ENCODE measurements at regions not wholly inside any gene's neighbourhood (a gene's known extent, or its start where the extent isn't known, plus 50 kb on each side); places are given as distances from the start of the nearest gene placed in this dataset.

DNA sequence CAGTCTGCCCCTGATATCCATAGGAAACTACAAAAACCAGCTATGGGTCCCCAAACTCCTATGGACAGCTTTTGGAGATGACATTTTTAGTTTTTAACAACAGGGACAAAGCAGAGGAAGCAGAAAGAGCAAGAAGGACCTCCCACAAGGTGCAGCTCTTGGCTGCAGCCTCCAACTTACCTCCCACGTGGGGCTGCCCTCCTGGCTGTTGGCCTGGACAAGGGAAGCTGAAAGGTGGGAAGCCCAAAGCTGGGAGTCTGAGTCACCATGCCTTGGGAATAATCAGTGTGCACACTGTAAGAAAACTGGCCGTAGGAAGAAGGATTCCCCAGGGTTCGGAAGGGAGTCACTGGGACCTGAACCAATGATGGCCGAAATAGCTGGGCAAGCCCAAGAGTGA lies 51.8 kb upstream of the PAX1 start:
- DNase-seq = no peak

DNA sequence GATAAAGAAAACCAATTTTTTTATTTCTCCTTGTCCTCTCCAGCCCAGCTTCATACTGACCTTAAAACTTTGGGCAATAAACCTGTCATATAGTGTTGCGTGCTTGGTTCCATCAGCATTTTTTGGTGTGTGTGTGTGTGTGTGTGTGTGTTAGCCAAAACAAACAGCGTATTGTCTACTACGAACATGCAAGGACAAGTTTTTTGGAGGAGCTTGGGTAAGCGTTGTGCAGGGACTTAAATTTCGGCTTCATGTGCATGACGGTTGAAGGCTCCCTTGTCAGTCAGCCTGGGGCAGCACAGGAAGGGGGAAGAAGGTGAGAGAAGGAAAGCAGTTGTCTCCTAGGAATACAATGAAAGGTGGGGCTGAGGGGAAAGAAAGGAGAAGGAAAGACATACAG lies 62.0 kb upstream of the PAX1 start:
- no peak for DNase-seq

DNA sequence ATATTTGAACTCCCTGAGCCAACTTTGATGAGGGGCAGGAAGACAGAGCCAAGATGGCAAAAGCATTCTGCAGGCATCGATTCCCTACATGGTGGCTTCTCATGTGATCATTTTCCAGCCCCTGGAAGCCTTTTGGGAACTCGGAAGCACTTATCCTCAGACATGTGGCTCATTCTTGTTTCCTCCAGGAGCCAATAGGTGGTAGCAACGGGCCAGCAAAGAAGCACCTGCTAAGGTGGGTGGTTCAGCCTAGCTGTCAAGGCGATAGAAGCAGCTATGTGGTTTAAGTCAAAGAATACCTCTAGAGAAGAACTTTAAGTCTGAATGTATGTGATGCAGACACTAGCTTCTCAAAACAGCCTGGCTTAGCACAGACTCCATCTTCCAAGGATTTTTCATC lies 64.9 kb upstream of the PAX1 start:
- no peak for DNase-seq

DNA sequence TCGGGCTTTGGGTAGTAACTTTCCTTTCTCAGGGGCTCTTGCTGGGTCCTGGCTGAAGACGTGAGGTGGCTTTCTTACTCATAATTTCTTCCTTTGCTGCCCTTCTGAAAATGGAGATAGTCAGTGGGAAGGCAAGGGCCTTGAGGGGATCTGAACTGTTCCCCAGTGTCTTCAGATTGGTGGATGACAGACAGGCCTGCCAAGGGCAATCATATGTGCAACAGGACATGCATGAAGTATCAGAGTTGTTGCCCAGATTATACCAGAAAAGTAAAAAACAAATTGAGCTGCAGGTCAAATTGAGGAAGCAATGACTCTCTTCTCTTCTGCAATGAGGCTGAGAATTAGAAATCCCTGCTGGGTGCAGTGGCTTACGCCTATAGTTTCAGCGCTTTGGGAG lies 71.6 kb upstream of the PAX1 start:
- DNase-seq = no peak

DNA sequence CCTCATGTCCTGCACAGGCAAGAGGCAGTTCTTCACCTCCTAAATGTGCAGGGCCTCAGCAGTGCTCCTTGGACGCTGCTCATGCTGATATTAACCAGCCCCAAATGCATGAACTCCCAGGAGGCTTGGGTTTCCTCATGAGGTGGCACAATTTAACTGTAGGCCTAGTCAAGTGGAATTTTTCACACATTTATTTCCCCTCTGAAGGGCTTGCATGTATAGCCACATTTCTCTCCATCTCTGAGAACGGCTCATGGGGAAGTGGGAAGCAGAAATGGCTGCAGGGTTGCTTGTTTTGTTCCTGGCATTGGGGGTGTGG lies 72.8 kb upstream of the PAX1 start:
- DNase-seq = no peak

DNA sequence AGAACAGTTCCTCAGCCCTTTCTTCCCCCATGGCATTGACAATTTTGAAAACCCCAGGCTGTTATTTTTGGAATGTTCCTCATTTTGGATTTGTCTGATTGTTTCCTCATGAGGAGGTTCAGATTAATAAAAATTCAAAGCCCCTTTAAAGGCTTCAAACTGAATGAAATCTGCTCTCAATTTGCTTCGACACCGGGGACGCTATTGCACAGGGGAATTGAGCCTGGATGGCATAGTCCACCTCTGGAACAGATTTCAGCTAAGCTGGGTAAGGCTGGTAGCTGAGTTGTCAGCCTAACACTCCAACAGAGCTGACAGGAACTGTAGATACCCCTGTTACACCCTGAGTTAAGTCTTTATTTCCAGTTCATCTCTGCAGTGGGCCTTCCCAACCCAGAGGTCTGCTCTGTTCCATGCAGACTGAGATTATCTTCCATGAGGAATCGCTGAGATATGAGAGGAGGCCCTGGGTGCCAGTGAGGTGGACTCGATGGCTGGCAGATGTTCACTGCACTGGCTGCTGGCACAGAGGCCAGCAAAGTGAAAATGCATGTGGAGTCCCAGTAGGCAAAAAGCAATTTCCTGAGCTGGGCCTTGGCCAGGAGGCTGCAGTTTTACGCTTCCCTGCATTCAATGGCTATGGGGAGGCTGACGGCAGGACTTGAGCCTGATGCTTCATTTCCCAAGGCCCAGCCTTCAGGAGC lies 73.3 kb upstream of the PAX1 start:
- no peak for DNase-seq

DNA sequence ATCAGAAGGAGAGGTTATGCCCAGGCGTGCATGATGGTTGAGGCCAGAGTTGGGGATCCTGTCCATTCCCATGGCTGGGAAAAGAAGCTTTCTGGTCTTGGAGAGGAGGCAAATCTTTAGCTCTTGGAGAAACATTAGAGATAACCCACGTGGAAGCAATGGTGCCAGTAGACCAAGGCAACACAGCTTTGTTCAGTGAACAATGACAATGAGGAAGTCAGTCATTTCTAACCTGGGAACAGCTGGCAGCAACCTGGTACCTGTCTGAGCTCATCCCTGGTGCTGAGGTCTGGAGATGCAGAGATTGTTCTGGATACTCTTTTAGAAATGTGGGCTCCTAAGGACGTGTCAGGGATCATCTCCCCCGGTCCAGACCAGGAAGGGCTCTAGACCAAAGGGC lies 76.7 kb upstream of the PAX1 start:
- no peak for DNase-seq

DNA sequence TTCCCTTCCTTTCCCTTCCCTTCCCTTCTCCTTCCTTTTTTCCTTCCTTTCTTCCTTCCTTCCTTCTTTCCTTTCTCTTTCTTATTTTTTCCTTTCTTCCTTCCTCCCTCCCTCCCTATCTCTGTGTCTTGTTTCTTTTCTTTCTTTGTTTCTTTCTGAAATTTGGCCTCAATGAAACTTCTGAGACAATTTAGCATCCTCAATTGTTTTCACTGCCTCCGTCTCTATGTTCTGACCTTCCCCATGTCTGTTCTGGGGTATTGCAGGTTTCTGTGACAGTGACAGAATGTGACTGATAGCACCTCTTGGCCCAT lies 81.7 kb upstream of the PAX1 start:
- no peak for DNase-seq

DNA sequence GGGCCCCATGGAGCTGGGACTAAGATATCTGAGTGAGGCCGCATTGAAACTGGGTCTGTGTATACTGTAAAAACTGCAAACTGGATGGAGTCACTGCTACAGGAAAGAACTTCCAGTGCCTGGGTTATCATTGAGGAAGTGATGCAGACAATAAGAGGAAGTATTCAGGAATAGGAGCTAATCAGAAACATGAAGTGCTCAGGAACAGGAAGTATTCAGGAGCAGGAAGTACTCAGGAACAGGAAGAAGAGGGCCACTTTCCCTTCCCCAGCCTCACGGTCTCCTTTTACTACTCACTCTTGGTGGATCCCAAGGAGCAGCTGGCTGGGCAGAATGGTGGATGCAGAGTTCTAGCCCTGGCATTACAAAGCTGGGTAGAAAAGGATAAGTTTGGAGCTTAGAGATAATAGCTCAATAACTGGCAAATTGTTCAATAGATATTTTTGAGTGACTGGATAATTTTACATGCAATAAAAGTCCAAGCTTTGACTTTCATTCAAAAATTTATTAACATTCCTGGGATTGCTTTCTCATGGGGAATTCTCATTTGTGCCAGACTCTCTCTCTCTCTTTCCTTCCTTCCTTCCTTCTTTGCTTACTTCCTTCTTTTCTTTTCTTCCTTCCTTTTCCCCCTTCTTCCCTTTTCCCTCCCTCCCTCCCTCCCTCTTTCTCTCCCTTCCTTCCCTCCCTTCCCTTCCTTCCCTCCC lies 82.2 kb upstream of the PAX1 start:
- no peak for DNase-seq

DNA sequence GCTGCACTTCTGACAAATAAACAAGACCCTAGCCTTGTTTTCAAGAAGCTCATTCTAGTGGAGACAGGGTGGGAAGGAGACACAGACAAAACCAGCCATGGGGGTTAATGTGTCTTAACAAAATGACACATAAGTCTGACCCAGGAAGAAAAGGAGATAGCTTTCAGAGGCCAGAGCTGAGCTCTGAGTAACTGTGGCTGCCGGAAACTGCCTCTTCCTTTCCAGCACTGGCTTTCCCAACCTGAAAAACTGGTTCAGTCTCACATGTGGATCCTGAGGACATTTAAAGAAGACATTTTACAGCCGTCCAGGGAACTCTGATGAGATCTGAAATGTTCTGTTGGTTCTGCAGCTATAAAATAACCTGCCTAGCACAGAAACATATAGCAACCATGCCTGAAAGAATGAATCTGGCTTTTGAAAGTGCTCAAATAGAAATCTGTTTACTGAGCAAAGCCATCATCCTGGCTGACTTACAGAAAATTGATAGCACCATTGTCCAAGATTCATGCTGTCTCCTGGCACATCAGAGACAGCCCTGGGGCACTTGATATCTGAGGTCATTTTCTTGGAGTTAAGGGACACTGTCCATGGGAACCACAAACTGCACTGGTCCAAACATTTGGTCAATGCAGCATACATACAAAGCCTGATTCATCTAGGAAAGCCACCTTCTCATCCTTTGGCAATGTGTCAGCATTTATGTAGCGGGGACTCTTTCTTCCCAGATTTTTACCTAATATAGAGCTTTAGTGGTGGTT lies 83.2 kb upstream of the PAX1 start:
- DNase-seq = no peak

DNA sequence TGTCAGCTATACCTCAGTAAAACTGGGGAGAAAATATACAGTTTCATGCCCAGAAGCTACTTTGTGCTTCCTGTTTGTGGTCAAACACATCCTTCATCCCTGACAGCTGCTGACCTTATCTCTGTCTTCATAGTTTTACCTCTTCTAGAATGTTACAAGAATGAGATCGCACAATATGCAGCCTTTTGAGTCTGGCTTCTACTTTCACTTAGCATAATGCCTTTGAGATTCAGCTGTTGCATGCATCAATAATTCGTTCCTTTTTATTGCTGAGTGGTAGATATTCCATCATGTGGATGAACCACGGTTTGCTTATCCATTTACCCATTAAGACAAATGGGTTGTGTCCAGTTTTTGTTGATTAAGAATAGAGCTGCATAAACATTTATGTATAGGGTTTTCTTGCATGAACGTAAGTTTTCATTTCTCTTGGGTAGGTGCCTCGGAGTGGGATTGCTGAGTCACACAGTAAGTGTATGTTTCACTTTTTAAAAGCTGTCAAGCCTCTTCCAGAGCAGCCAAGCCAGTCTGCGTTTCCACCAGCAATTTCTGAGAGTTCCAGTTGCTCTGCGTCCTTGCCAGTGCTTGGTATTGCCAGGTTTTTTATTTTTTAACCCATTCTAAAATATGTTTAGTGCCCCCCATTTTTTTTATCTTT lies 86.6 kb upstream of the PAX1 start:
- DNase-seq = no peak

DNA sequence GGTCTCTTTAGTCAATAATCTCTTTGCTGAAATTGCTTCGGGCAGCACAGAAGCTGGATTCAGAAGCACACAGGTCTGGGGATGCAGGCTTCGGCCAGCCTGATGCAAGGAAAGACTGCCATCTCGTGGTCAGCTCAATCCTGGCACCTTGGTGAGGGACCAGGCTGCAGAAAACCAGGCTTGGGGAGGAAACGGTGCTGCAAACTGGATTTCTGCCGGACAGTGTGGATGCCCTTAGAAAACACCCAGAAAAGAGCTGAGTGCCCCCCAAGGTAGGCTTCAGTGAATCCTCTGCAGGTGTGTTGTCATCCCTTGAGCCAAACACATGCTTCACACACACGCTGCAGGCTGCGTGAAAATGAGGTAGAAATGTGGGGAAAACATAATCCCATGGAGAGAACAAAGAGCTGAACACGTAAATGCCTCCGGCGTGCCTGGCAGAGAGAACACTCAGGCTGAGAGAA lies 89.8 kb upstream of the PAX1 start:
- DNase-seq = peak; percentile 14

DNA sequence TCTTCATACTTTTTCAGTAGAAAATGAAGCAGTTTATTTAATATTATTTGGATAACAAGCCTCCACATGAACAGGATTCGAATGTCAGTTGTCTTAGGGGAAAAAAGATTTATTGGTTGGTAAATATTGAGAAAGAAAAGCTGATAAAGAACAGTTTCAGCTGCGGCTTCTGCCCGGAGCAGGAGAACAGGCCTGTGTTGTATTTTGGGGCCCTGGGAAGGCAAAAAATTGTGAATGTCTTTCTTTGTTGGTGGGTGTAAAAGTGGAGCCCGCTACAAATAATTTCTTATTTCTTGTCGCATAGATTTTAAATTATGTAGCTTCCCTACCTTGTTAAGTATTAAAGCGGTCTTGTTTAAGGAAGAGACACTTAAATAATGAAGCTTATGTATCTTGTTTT lies 90.5 kb upstream of the PAX1 start:
- no peak for DNase-seq

DNA sequence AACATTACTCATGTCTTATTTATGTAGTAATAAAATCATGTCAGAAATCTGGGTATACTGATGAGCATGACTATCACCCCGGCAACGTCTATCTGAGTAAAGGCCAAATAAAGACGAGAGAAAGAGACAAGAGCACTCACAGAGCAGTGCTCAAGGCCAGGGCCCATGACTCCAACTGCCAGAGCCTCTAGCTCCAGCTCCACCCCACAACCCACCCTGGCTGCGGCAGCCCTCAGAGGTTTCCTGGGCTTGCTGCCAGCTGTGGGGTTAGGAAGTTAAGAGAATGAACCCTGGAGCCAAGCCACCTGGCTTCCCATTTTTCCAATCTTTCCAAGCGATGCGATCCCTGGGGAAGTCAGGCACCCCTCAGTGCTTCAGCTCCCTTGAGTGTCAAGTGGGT lies 92.0 kb upstream of the PAX1 start:
- DNase-seq = no peak

DNA sequence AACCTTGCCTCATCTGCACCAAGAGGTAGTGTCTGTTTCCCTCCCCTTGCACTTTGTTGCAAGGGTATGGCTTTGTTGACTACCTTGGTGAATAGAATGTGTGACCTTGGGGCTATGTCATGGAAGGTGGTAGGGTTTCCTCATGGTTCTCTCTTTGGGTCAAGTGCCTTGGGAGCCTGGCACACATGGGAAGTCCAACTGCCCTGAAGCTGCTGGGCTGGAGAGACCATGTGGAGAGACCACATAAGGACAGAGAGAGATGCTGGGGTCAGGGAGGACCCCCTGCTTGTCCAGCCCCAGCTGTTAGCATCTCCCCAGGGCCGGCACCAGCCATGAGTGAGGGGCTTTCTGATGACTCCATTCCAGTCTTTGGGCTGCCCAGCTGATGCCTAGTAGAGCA lies 95.5 kb upstream of the PAX1 start:
- no peak for DNase-seq

DNA sequence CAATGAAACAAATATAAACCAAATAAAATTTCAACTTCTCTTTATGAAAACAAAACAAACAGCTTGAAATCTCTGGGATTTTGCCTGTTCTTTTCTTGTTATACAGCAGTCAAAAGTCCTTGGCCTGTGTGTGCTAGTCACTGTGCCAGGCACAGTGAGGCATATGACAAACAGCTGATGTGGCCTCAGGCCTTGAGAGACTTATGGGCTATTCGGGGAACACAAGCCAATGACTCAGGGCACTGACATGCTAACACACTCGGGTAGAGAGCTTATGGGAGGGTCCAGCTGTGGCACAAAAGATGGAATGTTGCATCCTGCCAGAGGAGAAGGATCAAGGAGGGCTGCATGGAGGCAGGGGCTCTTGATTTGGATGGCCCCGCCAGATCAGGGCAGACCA lies 95.4 kb upstream of the NKX2-2 start:
- DNase-seq = no peak

DNA sequence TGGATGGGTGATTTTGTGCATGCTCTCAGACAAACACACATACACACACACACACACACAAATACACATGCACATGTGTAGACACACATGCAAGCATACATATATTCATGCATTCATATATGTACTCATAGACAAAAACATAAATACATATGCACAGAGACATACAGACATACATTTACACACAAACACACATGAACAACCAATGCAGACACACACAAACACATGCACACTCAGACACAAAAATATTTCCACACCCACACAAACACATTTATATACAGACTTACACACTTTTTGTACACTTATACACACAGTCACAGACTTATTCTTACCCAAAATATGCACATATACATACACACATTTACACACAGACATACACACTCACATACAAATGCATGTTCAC lies 94.9 kb upstream of the NKX2-2 start:
- DNase-seq = no peak

DNA sequence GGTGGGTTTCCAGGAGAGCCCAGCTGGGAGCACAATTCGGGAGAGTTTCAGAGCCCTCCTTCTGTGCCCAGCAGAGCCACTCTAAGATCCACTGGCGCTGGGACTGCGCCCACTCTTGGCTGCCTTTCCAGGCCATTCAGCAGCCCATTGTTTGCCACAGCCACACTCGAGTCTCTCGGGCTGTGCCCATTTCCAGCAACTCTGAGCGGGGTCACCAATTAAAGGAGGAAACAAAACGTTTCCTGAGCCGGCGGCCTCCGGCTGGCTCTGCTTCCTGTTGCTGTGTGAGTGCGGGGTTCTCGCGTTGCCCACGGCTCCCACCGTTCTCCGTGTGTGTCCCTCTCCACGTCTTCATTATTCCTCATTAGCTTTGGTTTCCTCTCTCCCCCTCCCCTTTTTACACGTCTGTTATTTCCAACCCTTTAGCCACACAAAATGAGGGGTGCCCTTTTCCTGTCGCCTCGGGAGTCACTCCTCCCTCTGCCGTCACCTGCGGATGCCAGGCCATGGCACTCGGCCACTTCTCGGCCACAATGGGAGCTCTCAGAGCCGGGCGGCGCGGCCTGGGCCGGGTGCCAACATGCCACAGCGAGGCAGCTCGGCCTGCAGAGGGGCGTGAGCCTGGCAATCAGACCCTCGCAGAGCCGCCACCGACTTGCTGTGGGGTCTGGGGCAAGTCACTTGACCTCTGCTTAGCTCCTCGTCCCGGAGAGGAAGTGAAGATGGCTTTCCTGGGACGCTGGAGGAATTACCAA lies 94.3 kb upstream of the NKX2-2 start:
- no peak for DNase-seq

DNA sequence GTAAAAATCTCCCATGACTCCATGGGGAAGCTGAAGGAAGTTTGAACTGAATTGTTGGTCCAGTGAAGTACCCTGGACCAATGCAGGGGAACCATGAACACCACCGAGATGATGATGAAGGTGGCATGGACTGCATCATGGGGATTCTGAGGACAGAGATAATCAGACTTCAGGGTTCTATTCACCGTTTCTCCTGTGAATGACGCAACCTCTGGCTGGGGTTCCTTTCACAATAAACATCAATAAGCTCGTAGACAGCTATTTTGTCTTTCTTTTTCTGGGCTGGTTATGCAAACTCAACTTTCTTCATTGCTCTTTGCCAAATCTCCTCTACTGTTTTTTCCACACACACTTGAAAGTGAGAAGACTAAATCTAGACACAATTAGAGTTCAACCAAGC lies 87.9 kb upstream of the NKX2-2 start:
- no peak for DNase-seq

DNA sequence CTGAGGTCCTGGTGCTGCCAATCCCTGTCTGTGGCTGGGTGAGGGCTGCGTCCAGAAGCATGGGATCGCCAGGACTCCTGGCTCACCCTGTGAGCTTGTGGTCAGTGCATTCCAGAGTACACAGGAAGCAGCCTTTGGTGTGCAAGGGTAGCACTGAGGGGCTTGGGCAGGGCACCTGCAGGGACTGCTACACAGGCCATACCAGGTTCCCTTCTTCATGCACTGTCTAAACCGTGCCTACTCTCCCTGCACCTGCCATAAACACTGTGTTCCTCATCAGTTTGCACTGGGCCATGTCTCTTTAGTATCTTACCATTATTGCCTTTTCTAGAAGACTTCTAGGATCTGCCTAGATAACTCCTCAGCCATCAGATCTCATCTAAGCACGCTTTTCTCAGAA lies 72.8 kb upstream of the NKX2-2 start:
- DNase-seq = no peak

DNA sequence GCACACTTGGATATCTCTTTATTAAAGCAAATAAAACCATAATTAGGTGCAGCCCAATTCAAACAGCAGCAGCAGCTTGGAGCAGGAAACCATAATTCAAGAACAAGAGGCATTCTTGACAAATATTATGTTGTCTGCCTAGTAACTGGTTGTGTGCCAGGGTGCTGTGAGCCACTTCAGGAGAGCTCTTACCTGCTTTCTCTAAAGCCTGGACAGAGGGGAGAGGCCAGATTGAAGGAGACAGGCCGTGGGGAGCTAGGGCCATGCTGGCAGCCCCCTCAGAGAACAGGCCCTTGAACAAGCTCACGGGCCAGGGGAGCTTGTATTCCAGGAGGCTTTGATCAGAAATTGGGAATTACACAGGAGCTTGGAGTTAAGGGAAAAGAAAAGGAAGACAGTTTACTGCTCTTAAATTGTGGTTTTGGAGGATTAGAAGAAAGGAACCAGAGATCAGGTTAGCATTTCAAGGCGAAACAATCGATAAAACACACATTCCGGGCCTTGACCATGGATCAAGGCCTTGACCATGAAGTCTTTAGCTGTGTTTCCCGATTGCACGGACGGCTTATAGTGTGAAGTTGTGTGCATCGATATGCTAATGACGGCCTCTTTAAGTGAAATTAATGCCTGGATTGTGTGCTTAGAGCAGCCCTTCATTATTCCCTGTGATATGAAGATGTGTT lies 69.8 kb upstream of the NKX2-2 start:
- DNase-seq = no peak

DNA sequence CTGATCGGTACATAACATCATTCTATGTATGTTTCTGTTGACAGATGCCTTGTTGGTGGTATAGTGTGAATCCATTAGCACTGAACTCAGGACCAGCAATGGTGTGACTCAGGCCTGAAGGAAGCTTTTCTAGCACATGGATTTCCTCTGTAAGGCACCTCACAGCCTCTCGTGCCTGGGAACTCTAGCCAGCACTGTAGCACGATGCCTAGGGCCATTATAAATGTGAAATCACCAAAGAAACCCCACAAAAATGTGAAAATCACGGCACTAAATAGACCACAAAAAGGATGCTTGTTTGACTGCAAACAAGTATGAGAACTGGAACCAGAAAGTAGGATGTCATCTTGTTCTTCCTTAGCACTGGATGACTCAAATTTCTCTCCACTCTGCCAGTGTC lies 63.7 kb upstream of the NKX2-2 start:
- no peak for DNase-seq

Measured in GOT3 (cell line).